Kidney capillary endothelial cell (primary cell): ENCODE measurements at regions not wholly inside any gene's neighbourhood (a gene's known extent, or its start where the extent isn't known, plus 50 kb on each side); places are given as distances from the start of the nearest gene placed in this dataset.

Experiments
- DNase-seq: peaks from one replicate; pipeline ENCODE4 v3.0.0-alpha.2; 2018; ENCODE audit warnings: low spot score

GRCh38 chr14:34350903-34351302 lies 111.1 kb downstream of the SPTSSA start:
- DNase-seq = no peak

GRCh38 chr14:34348592-34348991 lies 113.4 kb downstream of the SPTSSA start:
- DNase-seq = no peak

GRCh38 chr14:34347683-34348082 lies 114.4 kb downstream of the SPTSSA start:
- DNase-seq = no peak

- no peak for DNase-seq
Observed at GRCh38 chr14:34345718-34346465, 116.1 kb downstream of the SPTSSA start.

- no peak for DNase-seq
Observed at GRCh38 chr14:34344318-34344717, 117.7 kb downstream of the SPTSSA start.

- DNase-seq = no peak
Observed at GRCh38 chr14:34340025-34340625, 121.9 kb downstream of the SPTSSA start.

GRCh38 chr14:34338056-34338455 lies 124.0 kb downstream of the SPTSSA start:
- no peak for DNase-seq

GRCh38 chr14:34336501-34336900 lies 125.5 kb downstream of the SPTSSA start:
- DNase-seq = no peak

- no peak for DNase-seq
Observed at GRCh38 chr14:34335968-34336367, 126.1 kb downstream of the SPTSSA start.

- DNase-seq = no peak
Observed at GRCh38 chr14:34334329-34334728, 127.7 kb downstream of the SPTSSA start.

- DNase-seq = no peak
Observed at GRCh38 chr14:34331728-34332623, 130.1 kb downstream of the SPTSSA start.

- DNase-seq = no peak
Observed at GRCh38 chr14:34330846-34331245, 131.2 kb downstream of the SPTSSA start.

GRCh38 chr14:34329301-34329700 lies 132.7 kb downstream of the SPTSSA start:
- no peak for DNase-seq

GRCh38 chr14:34328178-34328577 lies 133.9 kb downstream of the SPTSSA start:
- DNase-seq = no peak

GRCh38 chr14:34325493-34325892 lies 136.5 kb downstream of the SPTSSA start:
- no peak for DNase-seq

GRCh38 chr14:34324363-34324795 lies 137.7 kb downstream of the SPTSSA start:
- peak; percentile 53 for DNase-seq

GRCh38 chr14:34322940-34323418 lies 139.1 kb downstream of the SPTSSA start:
- DNase-seq = peak; percentile 50

GRCh38 chr14:34319140-34319539 lies 142.9 kb downstream of the SPTSSA start:
- DNase-seq = no peak

- no peak for DNase-seq
Observed at GRCh38 chr14:34318014-34318413, 144.0 kb downstream of the SPTSSA start.

- DNase-seq = no peak
Observed at GRCh38 chr14:34310724-34311123, 151.3 kb downstream of the SPTSSA start.

- DNase-seq = no peak
Observed at GRCh38 chr14:34303811-34304210, 158.2 kb downstream of the SPTSSA start.

- DNase-seq = no peak
Observed at GRCh38 chr14:34302654-34303053, 159.4 kb downstream of the SPTSSA start.
